ENCODE measurements at regions not wholly inside any gene's neighbourhood (a gene's known extent, or its start where the extent isn't known, plus 50 kb on each side); places are given as distances from the start of the nearest gene placed in this dataset.

- Histone ChIP-seq H3K27ac (ENCODE audit: low read depth, low read length, poor library complexity, severe bottlenecking) (no peak overlapping the region), H3F3A (ENCODE audit: insufficient read depth, low read length) (no peaks in the 10 kb centered on the region), H3K9me2 (ENCODE audit: low read depth, low read length) (no peaks in the 10 kb centered on the region), H3K4me3 (ENCODE audit: low read depth, low read length, poor library complexity, severe bottlenecking) (no peak overlapping the region), H3K79me2 (ENCODE audit: insufficient read depth, low read length) (no peaks in the 10 kb centered on the region), H4K20me1 (ENCODE audit: insufficient read depth, low read length) (no peaks in the 10 kb centered on the region), H3K36me3 (ENCODE audit: insufficient read depth, low read length) (no peaks in the 10 kb centered on the region), H3K9ac (ENCODE audit: low read length) (no peak overlapping the region), H3K4me1 (ENCODE audit: insufficient read depth, low read length, severe bottlenecking) (no peaks in the 10 kb centered on the region), H3K27me3 (ENCODE audit: insufficient read depth, low read length) (no peaks in the 10 kb centered on the region), H3K9me3 (ENCODE audit: low read length) (no peaks in the 10 kb centered on the region), H3K4me2 (ENCODE audit: low read length) (no peak overlapping the region), H2AFZ (ENCODE audit: low read length) (no peak overlapping the region)
- TF ChIP-seq CTCF (IDR thresholded peaks at IDR 0.05; ENCODE audit: low read length) (no peak), EZH2 (IDR thresholded peaks at IDR 0.05; ENCODE audit: borderline replicate concordance, low read length) (no peak)
Measured at GRCh38 chr12:24233519-24234246, 284.2 kb upstream of the SOX5 start.

- Histone ChIP-seq H3K9me2 (ENCODE audit: low read depth, low read length) (no peaks in the 10 kb centered on the region), H3K27ac (ENCODE audit: low read depth, low read length, poor library complexity, severe bottlenecking) (no peak overlapping the region), H2AFZ (ENCODE audit: low read length) (no peak overlapping the region), H3K36me3 (ENCODE audit: insufficient read depth, low read length) (no peaks in the 10 kb centered on the region), H3K4me2 (ENCODE audit: low read length) (no peak overlapping the region), H3K27me3 (ENCODE audit: insufficient read depth, low read length) (no peaks in the 10 kb centered on the region), H3K4me1 (ENCODE audit: insufficient read depth, low read length, severe bottlenecking) (no peaks in the 10 kb centered on the region), H3K79me2 (ENCODE audit: insufficient read depth, low read length) (no peaks in the 10 kb centered on the region), H3K9me3 (ENCODE audit: low read length) (no peaks in the 10 kb centered on the region), H3F3A (ENCODE audit: insufficient read depth, low read length) (no peaks in the 10 kb centered on the region), H3K4me3 (ENCODE audit: low read depth, low read length, poor library complexity, severe bottlenecking) (no peak overlapping the region), H4K20me1 (ENCODE audit: insufficient read depth, low read length) (no peaks in the 10 kb centered on the region), H3K9ac (ENCODE audit: low read length) (no peak overlapping the region)
- TF ChIP-seq EZH2 (IDR thresholded peaks at IDR 0.05; ENCODE audit: borderline replicate concordance, low read length) (no peak), CTCF (IDR thresholded peaks at IDR 0.05; ENCODE audit: low read length) (no peak)
Measured at GRCh38 chr12:24232531-24232930, 283.1 kb upstream of the SOX5 start.

- Histone ChIP-seq H3K4me1 (ENCODE audit: insufficient read depth, low read length, severe bottlenecking) (no peaks in the 10 kb centered on the region), H3K9me3 (ENCODE audit: low read length) (no peaks in the 10 kb centered on the region), H3K4me2 (ENCODE audit: low read length) (no peak overlapping the region), H3K9me2 (ENCODE audit: low read depth, low read length) (no peaks in the 10 kb centered on the region), H3F3A (ENCODE audit: insufficient read depth, low read length) (no peaks in the 10 kb centered on the region), H4K20me1 (ENCODE audit: insufficient read depth, low read length) (no peaks in the 10 kb centered on the region), H3K4me3 (ENCODE audit: low read depth, low read length, poor library complexity, severe bottlenecking) (no peak overlapping the region), H3K9ac (ENCODE audit: low read length) (no peak overlapping the region), H3K27ac (ENCODE audit: low read depth, low read length, poor library complexity, severe bottlenecking) (no peak overlapping the region), H3K36me3 (ENCODE audit: insufficient read depth, low read length) (no peaks in the 10 kb centered on the region), H3K79me2 (ENCODE audit: insufficient read depth, low read length) (no peaks in the 10 kb centered on the region), H2AFZ (ENCODE audit: low read length) (no peak overlapping the region), H3K27me3 (ENCODE audit: insufficient read depth, low read length) (no peaks in the 10 kb centered on the region)
- TF ChIP-seq CTCF (IDR thresholded peaks at IDR 0.05; ENCODE audit: low read length) (no peak), EZH2 (IDR thresholded peaks at IDR 0.05; ENCODE audit: borderline replicate concordance, low read length) (no peak)
Measured at GRCh38 chr12:24231298-24231697, 281.8 kb upstream of the SOX5 start.
